Tibial nerve (tissue), 4 donors: ENCODE measurements at regions not wholly inside any gene's neighbourhood (a gene's known extent, or its start where the extent isn't known, plus 50 kb on each side); places are given as distances from the start of the nearest gene placed in this dataset.

ENCODE experiments used
- DNase-seq, 2 donors: peaks; one replicate each; pipeline ENCODE4 v3.0.0-alpha.2; 2019; ENCODE audit warnings: low spot score in 2 of 2
- H3K27ac ChIP-seq, 4 donors: fragments of 200-600 bp; sonication (generic) in 3 of 4; one replicate each; pipeline ENCODE4 v1.5.1; 2017 to 2019; ENCODE audit warnings: mild to moderate bottlenecking in 1 of 4
- H3K27me3 ChIP-seq, 2 donors: fragments of 200-600 bp; sonication (generic) in 1 of 2; one replicate each; pipeline versions ENCODE4 v1.5.1 to v1.6.0; 2017 to 2019
- H3K36me3 ChIP-seq, 3 donors: fragments of 200-600 bp; sonication (generic); one replicate each; pipeline ENCODE4 v1.5.1; 2018 to 2019
- H3K4me1 ChIP-seq, 4 donors: fragments of 200-600 bp; sonication (generic) in 3 of 4; one replicate each; pipeline ENCODE4 v1.5.1; 2017 to 2019
- H3K4me3 ChIP-seq, 4 donors: fragments of 200-600 bp; sonication (generic) in 3 of 4; one replicate each; pipeline ENCODE4 v1.5.1; 2017 to 2019; ENCODE audit warnings: mild to moderate bottlenecking in 1 of 4, moderate library complexity in 1 of 4
- H3K9me3 ChIP-seq, 4 donors: fragments of 200-600 bp; sonication (generic) in 3 of 4; one replicate each; pipeline ENCODE4 v1.5.1; 2017 to 2019
- EP300 ChIP-seq, 2 donors: sonication (generic); formaldehyde crosslinking; IDR thresholded peaks; one replicate each; pipeline ENCODE4 v1.6.1; 2017; ENCODE audit warnings: antibody characterized with exemption in 2 of 2, mild to moderate bottlenecking in 1 of 2
- POLR2A ChIP-seq, 2 donors: fragments of 450-650 bp; IDR thresholded peaks; one replicate each; pipeline ENCODE4 v1.6.1; 2017; ENCODE audit warnings: antibody characterized with exemption in 2 of 2, mild to moderate bottlenecking in 2 of 2, moderate library complexity in 2 of 2
- WGBS, 2 donors: methylation state at CpG; one replicate each; pipeline ENCODE4 v1.1.5; 2018; 5-methylcytosine and 5-hydroxymethylcytosine counted together
- TF ChIP-seq, protein P1 (sequence below), 5 experiments: fragments of 200-600 bp in 3 of 5; fragments of 450-650 bp in 2 of 5; sonication (generic) in 3 of 5; IDR thresholded peaks; one replicate each; pipeline ENCODE4 v1.5.1; 2016 to 2019; ENCODE audit warnings: antibody characterized with exemption in 5 of 5, mild to moderate bottlenecking in 3 of 5, moderate library complexity in 2 of 5

DNA sequence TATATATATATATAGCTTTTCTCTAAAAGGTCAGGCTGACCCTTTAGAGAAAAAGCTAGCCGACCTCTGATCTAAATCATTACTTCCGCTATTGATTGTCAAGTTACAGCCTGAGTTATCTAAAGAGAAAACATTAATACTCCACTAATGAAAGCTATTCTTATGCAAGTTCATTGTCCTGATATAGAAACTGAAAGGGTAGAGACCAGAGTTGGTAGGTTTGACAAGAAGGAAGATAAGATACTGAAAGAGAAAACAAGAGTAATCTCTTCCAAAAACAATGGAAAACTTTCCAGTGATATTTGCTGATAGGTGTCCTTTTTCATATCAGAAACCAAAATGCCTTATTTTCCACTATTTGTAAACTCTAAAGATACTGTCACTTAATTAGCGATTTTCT lies 62.8 kb upstream of the SLC39A10 start:
- WGBS, 2 donors = 66 to 69% methylated on average over 3 of the region's 3 CpGs
- TF ChIP-seq EP300 (IDR thresholded peaks at IDR 0.05) = no peak
- TF ChIP-seq, protein P1, sequence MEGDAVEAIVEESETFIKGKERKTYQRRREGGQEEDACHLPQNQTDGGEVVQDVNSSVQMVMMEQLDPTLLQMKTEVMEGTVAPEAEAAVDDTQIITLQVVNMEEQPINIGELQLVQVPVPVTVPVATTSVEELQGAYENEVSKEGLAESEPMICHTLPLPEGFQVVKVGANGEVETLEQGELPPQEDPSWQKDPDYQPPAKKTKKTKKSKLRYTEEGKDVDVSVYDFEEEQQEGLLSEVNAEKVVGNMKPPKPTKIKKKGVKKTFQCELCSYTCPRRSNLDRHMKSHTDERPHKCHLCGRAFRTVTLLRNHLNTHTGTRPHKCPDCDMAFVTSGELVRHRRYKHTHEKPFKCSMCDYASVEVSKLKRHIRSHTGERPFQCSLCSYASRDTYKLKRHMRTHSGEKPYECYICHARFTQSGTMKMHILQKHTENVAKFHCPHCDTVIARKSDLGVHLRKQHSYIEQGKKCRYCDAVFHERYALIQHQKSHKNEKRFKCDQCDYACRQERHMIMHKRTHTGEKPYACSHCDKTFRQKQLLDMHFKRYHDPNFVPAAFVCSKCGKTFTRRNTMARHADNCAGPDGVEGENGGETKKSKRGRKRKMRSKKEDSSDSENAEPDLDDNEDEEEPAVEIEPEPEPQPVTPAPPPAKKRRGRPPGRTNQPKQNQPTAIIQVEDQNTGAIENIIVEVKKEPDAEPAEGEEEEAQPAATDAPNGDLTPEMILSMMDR (IDR thresholded peaks at IDR 0.05) = no peak
- no peak for TF ChIP-seq POLR2A (IDR thresholded peaks at IDR 0.05)
- no peak overlapping the region for H3K27ac ChIP-seq

DNA sequence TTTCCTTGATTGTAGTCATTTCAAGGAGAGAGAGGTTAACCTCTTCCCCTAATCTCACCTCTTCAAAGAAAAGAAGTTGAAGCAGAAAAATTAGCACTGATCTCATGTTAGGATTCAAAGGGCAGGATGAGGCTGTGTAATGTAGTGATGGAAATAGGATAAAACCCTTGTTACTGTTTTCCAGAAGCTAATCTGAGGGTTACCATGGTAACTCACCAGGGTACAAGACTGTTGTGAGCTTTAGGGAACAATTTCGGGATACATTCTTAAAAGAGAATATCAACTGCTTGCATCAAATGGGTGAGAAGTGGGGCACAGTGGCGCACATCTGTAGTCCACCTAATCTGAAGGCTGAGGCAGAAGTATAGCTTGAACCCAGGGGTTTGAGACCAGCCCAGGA lies 64.9 kb upstream of the SLC39A10 start:
- H3K9me3 ChIP-seq = no peaks in the 10 kb centered on the region
- 82% methylated on average over 2 of the region's 2 CpGs for WGBS, 2 donors
- DNase-seq = no peak
- TF ChIP-seq EP300 (IDR thresholded peaks at IDR 0.05) = no peak
- TF ChIP-seq, protein P1 (IDR thresholded peaks at IDR 0.05) = no peak
- H3K27me3 ChIP-seq = no peaks in the 10 kb centered on the region
- H3K36me3 ChIP-seq = no peaks in the 10 kb centered on the region
- no peaks in the 10 kb centered on the region for H3K4me1 ChIP-seq
- no peak overlapping the region for H3K27ac ChIP-seq
- no peak overlapping the region for H3K4me3 ChIP-seq

More for the DNA sequence above, 62.8 kb upstream of the SLC39A10 start:
- H3K4me3 ChIP-seq = no peak overlapping the region
- no peaks in the 10 kb centered on the region for H3K27me3 ChIP-seq
- no peaks in the 10 kb centered on the region for H3K9me3 ChIP-seq
- no peaks in the 10 kb centered on the region for H3K36me3 ChIP-seq
- H3K4me1 ChIP-seq = no peaks in the 10 kb centered on the region
- DNase-seq = no peak

DNA sequence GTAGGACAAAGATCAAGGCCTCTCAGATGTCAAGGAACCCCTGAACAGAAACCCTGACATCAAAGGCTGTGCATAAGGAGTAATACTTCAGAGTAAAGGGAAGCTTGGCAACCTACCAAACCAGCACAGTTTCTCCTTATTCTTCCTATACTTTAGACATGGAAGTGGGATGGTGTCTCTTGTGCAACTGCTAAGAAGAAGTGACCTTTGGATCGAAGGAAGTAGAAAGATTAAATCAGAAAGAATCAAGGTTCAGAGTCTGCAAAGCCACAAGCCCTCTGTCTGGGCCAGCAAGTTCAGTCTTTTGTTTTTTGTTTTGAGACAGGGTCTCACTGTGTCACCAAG lies 66.2 kb upstream of the SLC39A10 start:
- peak in 1 of 2 donors; percentile 21 for DNase-seq
- no peaks in the 10 kb centered on the region for H3K4me1 ChIP-seq
- H3K4me3 ChIP-seq = no peak overlapping the region
- H3K9me3 ChIP-seq = no peaks in the 10 kb centered on the region
- H3K27ac ChIP-seq = no peak overlapping the region
- no peaks in the 10 kb centered on the region for H3K36me3 ChIP-seq
- H3K27me3 ChIP-seq = no peaks in the 10 kb centered on the region
- WGBS, 2 donors = 28 to 50% methylated on average over 1 of the region's 1 CpG
- no peak for TF ChIP-seq POLR2A (IDR thresholded peaks at IDR 0.05)
- no peak for TF ChIP-seq EP300 (IDR thresholded peaks at IDR 0.05)
- TF ChIP-seq, protein P1 (IDR thresholded peaks at IDR 0.05) = no peak

DNA sequence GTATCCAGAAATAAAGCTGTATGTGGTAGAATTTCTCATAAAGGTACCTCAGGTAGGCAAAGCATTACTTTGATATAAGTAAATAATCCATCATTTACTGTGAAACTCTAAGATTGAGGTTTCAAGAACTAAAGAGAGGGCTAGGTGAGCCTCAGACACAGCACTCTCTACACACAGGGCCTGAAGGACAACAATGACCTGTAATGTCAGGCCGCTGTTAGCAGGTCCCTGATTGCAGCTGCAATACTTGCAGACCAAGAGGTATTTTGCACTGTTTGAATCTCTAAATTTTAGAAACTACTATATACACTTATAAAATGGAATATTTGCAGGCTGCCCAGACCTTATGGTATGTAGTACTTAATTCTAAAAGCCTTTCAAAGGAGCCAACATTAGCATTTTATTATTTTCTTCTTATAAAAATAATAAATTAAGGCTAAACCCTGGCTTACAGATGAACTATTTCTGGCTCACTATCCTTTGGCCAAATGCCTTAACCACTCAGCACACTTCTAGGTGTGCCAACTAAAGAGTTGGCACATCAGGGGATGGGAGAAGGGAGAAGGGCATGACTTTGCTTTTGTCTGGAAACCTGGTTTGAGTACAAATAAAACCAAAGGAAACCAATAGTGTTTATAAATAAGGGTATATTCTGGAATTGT lies 66.7 kb upstream of the SLC39A10 start:
- Histone ChIP-seq H3K9me3 (no peaks in the 10 kb centered on the region), H3K4me1 (no peaks in the 10 kb centered on the region), H3K27ac (no peak overlapping the region), H3K27me3 (no peaks in the 10 kb centered on the region), H3K36me3 (no peaks in the 10 kb centered on the region), H3K4me3 (no peak overlapping the region)
- WGBS, 2 donors = 94% methylated on average over 1 of the region's 1 CpG
- TF ChIP-seq EP300 (IDR thresholded peaks at IDR 0.05) = no peak
- DNase-seq = no peak

DNA sequence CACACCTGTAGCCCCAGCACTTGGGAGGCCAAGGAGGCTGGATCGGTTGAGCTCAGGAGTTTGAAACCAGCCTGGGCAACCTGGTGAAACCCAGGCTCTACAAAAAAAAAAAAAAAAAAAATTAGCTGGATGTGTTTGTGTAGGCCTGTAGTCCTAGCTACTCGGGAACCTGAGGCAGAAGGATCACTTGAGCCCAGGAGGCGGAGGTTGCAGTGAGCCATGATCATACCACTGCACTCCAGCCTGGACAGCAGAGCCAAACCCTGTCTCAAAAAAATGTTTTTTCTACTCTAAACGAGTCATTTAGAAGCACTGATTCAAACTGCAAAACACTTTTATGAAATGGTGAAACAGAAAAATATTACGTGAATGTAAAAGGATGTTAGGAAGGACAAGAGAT lies 69.1 kb upstream of the SLC39A10 start:
- Histone ChIP-seq H3K27me3 (no peaks in the 10 kb centered on the region), H3K4me1 (no peaks in the 10 kb centered on the region), H3K36me3 (no peaks in the 10 kb centered on the region), H3K27ac (no peak overlapping the region), H3K4me3 (no peak overlapping the region), H3K9me3 (no peaks in the 10 kb centered on the region)
- no peak for DNase-seq
- WGBS, 2 donors = 76 to 83% methylated on average over 5 of the region's 5 CpGs
- TF ChIP-seq EP300 (IDR thresholded peaks at IDR 0.05) (no peak), POLR2A (IDR thresholded peaks at IDR 0.05) (no peak)
- TF ChIP-seq, protein P1 (IDR thresholded peaks at IDR 0.05) = no peak
